HuH-7 (cell line): ENCODE measurements at regions not wholly inside any gene's neighbourhood (a gene's known extent, or its start where the extent isn't known, plus 50 kb on each side); places are given as distances from the start of the nearest gene placed in this dataset.
"Not testable (repeated sequence)": the region's sequence is repeated elsewhere in the genome, so short reads cannot be mapped to it uniquely, and the experiment has no call there.

Experiments
- DNase-seq: peaks from one replicate; pipeline ENCODE4 v3.0.0; 2011; ENCODE audit warnings: low spot score

DNA sequence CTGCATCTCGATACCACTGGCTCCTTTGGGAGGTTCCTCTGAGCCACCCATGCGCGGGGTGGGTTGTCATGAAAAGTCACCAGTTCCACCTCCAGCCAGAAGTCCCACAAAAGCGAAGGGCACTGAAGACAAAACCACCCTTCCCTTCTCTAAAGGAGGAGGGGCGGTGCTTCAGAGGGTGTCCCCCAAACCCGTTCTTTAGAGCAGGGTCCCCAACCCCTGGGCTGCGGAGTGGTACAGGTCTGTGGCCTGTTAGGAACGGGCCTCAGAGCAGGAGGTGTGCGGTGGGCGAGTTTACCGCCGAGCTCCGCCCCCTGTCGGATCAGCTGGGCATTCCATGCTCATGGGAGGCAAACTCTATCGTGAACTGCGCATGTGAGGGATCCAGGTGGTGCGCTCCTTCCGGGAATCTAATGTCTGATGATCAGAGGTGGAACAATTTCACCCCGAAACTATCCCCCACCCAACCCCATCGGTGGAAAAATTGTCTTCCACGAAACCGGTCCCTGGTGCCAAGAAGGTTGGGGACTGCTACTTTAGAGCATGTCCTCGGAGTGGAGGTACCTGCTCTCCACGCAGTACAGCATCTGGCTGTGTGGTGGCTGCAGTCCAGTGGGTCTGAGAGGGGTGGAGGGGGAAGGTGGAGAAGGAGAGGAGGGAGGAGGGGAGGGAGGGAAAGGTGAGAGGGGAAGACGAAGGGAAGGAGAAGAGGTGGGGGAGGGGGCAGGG, 72.9 kb upstream of the SEPTIN5 start:
- DNase-seq, result peak; percentile 67

- no peak for DNase-seq
Measured at GRCh38 chr22:19641983-19642451, 72.3 kb upstream of the SEPTIN5 start.

DNA sequence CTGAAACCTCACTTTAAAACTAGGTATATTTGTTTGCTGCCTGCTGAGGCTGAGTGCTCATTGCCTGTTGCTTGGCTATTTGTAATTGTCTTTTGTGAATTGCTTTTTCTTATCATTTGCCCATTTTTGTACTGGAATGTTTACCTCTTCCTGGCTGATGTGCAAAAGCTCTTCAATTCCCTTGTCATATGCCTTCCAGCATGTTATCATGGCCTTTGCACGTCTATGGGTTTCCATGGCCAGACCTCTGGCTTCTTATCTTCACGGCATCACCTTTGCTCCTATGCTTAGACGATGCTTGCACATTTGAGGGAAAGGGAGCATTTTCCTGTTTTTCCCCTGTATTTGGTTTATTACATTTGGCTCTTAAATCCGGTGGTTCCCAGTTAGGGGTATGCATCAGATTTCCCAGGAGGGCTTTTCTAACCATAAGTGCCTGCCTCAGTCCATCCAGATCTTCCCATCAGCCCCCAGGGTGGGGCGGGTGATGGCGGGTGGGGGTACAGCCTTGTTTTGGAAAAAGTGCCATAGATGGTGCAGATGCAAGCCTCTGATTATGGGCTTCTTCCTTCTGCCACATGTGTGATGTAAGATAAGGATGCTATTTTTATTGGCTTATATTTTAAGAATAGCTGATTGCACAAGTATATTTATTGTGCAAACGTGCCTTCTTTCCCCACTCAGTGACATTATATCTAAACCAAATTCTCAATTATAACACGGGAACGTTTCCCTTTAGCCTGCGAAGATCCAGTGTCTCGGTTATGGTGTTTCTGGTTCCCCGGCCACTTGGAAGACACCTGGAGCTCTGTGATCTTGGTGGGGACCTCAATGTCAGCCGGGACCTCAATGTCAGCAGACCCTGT, 70.6 kb upstream of the SEPTIN5 start:
- DNase-seq, result no peak

DNA sequence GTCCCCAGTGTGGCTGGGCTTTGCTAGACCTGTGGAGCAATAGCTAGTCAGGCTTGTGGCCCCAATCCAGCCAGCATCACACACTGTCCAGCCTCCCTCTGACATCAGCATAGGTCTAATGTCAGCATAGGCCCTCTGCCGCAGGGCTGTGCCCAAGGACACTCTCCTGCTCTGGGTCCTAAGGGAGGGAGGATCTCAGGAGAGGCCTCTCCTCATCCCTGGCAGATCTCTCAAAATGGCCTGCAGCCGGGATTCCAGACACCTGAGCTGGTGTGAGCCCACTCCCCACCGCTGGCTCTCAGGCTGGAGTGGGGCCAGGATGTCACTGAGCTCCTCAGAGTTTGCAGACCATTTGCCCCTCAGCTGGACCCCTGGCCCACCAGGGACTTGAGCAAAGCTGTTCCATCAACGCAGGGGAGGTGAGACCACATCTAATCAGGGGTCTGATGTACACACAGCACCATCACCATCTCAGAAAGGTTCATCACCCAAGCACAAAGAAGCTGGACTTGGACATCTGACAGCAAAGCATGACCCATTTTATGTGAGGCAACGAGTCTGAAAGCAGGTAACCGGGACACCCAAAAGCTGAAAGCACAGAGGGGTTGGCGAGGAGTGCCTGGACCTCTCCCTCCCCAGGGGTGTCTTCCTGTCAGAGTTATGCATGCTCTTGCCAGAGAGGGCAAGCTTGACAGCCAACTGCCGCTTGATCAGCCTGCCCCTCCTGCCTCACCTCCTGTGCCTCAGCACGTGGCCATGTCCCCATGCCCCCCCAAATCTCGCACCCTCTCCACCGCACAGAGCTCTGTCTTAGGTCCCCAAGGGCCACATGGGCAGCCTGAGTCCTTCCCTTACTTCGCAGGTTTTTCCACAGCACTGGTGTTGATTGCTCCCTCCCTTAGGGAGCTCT, 69.7 kb upstream of the SEPTIN5 start:
- no peak for DNase-seq

DNA sequence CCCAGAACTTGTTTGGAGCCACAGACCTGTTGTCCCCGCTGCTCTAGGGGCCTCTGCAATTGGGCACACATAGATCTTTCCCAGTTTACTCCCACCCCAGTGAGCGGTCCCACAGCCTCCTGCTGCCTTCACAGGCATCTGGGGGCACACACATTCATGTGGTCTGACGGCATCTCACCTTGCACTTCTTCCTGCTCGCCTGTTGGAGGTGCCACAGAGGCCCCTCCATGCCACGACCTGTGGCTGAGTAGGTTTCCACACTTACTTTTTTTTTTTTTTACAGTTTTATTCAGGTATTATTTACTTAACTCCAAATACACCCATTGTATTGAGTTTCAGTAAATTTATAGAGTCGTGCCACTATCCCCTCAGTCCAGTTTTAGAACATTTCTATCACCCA, 68.9 kb upstream of the SEPTIN5 start:
- no peak for DNase-seq

- no peak for DNase-seq
Measured at GRCh38 chr22:19645905-19646304, 68.4 kb upstream of the SEPTIN5 start.

- DNase-seq, result no peak
Measured at GRCh38 chr22:19646383-19646782, 67.9 kb upstream of the SEPTIN5 start.

GRCh38 chr22:19648419-19648929, 65.8 kb upstream of the SEPTIN5 start:
- DNase-seq, result no peak

DNA sequence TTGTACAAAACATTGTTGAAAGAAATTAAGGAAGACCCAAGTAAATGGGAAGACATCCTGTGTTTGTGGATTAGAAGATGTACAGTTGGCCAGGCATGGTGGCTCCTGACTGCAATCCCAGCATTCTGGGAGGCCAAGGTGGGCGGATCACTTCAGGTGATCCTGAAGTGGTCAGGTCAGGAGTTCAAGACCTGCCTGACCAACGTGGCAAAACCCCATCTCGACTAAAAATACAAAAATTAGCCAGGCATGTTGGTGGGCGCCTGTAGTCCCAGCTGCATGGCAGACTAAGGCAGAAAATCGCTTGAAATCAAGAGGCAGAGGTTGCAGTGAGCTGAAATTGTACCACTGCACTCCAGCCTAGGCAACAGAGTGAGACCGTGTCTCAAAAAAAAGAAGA, 62.0 kb upstream of the SEPTIN5 start:
- no peak for DNase-seq

GRCh38 chr22:19654338-19654987, 59.8 kb upstream of the SEPTIN5 start:
- DNase-seq, result no peak

- DNase-seq, result no peak
Measured at GRCh38 chr22:19655399-19655798, 58.9 kb upstream of the SEPTIN5 start.

DNA sequence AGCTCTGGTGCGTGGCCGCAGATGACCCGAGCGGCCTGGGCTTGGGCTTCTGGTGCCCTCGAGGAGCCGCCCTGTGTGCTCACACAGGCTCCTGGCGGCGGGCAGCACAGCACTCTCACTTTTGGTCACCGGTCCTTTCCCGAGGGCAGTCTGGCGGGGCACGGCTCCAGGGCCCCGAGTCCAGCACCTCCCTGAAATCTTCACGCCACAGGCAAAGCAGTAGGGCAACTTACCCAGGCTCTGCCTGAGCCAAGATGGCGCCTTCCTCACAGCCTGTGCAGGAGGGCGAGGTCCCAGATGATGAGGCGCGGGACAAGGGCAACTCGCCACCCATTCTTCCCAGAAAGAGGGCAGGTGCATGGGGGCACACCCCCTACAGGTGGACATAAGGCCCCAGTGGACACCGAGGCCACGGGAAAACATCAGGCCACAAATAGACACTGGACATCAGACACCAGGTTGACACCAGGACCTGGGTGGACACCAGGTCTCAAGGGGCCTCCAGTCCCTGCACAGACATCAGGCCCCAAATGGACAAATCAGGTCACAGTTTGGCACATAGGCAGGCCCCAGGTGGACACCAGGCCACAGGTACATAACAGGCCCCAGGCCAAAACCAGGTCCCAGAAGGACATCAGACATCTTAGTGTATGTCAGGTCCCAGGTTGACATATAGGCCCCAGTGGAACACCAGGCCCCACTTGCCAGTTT, 57.6 kb upstream of the SEPTIN5 start:
- no peak for DNase-seq

- DNase-seq, result no peak
Measured at GRCh38 chr22:19657252-19658056, 56.8 kb upstream of the SEPTIN5 start.

DNA sequence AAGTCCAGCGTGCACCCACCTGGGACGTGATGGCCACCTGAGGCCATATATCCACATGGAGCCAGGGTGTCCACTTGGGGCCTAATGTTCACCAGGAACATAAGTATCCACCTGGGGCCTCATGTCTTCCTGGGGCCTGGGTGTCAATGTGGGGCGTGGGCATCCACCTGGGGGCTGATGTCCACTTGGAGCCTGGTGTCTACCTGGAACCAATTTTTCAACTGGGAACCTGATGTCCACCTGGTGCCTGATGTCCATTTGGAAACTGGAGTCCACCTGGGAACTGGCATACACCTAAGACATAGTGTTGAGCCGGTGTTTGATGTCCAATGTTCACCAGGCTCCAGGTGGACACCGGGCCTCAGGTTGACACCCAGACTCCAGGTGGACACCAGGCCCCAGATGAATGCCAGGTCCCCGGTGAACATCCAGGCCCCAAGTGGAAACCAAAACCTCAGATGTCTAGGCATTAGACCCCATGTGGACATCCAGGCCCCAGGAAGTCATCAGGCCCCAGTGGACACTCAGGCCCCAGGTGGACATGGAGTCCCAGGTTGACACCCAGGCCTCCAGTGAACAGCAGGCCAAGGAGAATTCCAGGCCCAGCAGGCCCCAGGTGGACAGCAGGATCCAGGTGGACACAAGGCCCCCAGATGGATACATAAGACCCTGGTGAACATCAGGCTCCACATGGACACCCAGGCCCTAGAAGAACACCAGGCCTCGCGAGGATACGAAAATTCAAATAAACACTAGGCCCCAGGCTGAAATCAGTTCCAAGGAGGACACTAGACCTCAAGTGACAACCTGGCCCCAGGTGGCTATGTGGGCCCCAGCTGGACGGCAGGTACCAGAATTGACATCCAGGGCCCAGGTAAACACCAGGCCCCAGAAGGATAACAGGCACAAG, 56.0 kb upstream of the SEPTIN5 start:
- DNase-seq, result no peak

- DNase-seq, result no peak
Measured at GRCh38 chr22:19658967-19659804, 55.1 kb upstream of the SEPTIN5 start.

GRCh38 chr22:19659805-19660345, 54.4 kb upstream of the SEPTIN5 start:
- DNase-seq, result no peak

DNA sequence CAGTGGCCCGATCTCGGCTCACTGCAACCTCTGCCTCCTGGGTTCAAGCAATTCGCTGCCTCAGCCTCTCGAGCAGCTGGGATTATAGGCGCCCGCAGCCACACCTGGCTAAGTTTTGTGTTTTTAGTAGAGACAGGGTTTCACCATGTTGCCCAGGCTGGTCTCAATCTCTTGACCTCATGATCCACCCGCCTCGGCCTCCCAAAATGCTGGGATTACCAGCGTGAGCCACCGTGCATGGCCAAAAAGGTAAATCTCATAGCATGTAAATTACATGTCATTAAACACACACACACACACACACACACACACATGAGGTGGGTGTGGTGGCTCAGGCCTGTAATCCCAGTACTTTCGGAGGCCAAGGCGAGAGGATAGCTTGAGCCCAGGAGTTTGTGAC, 53.7 kb upstream of the SEPTIN5 start:
- not testable (repeated sequence) for DNase-seq

GRCh38 chr22:19661156-19661555, 53.1 kb upstream of the SEPTIN5 start:
- no peak for DNase-seq
